Vagina (tissue), 2 donors: ENCODE measurements at regions not wholly inside any gene's neighbourhood (a gene's known extent, or its start where the extent isn't known, plus 50 kb on each side); places are given as distances from the start of the nearest gene placed in this dataset.

Experiments
- DNase-seq, 2 donors: peaks; one replicate each; pipeline ENCODE4 v3.0.0-alpha.2; 2017; ENCODE audit errors: extremely low spot score in 2 of 2
- H3K27ac ChIP-seq: fragments of 200-600 bp; sonication (generic); one replicate; pipeline ENCODE4 v1.5.1; 2019
- H3K27me3 ChIP-seq: fragments of 200-600 bp; sonication (generic); one replicate; pipeline ENCODE4 v1.5.1; 2019
- H3K36me3 ChIP-seq, 2 donors: fragments of 200-600 bp; sonication (generic); one replicate each; pipeline ENCODE4 v1.5.1; 2017 to 2019
- H3K4me1 ChIP-seq: fragments of 200-600 bp; sonication (generic); one replicate; pipeline ENCODE4 v1.5.1; 2019
- H3K4me3 ChIP-seq, 2 donors: fragments of 200-600 bp; sonication (generic); 1 replicate in 1 of 2; 2 replicates in 1 of 2; pipeline ENCODE4 v1.5.1; 2016 to 2019
- H3K9me3 ChIP-seq: fragments of 200-600 bp; sonication (generic); one replicate; pipeline ENCODE4 v1.5.1; 2019
- POLR2A ChIP-seq, 2 donors: fragments of 450-650 bp; IDR thresholded peaks; one replicate each; pipeline ENCODE4 v1.6.1; 2017; ENCODE audit warnings: antibody characterized with exemption in 2 of 2, mild to moderate bottlenecking in 2 of 2, moderate library complexity in 2 of 2
- POLR2AphosphoS5 ChIP-seq, 2 donors: sonication (generic); formaldehyde crosslinking; IDR thresholded peaks; one replicate each; pipeline ENCODE4 v1.9.0; 2017; ENCODE audit warnings: antibody characterized with exemption in 2 of 2, mild to moderate bottlenecking in 2 of 2, low read depth in 1 of 2; ENCODE audit not compliant: insufficient read depth in 1 of 2
- intact Hi-C: fragments of 100-400 bp; cut with DNase I; formaldehyde crosslinking; loops from one replicate; pipeline ENCODE4 v1.15.1; 2023
- TF ChIP-seq, protein P1 (sequence below), 3 experiments: fragments of 450-650 bp in 2 of 3; fragments of 200-600 bp in 1 of 3; sonication (generic) in 1 of 3; IDR thresholded peaks; one replicate each; pipeline ENCODE4 v1.5.1; 2017 to 2019; ENCODE audit warnings: antibody characterized with exemption in 3 of 3, mild to moderate bottlenecking in 2 of 3, moderate library complexity in 2 of 3

DNA sequence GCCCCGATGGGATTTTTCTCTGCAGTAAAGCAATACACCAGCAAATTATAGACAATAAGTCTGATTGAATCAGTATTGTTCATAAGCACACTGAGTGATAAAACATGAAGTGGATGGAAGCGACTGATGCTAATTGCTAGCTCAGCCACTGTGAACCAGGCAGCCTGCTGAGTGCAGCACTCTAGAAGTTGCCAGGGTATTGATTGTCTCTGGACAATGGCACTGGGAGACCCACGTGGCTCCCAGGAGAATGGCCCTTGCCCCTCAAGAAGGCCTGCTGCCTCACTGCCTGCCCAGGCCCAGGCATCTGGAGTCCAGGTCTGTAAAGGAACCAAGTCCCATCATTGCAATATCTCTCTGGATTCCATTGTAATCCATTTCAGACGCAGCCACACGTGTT is 80.4 kb upstream of the TCERG1L start:
- DNase-seq, result no peak
- no peaks in the 10 kb centered on the region for H3K36me3 ChIP-seq
- intact Hi-C loops, result no loop called here
- H3K9me3 ChIP-seq, result no peaks in the 10 kb centered on the region
- no peaks in the 10 kb centered on the region for H3K4me1 ChIP-seq
- H3K27me3 ChIP-seq, result no peaks in the 10 kb centered on the region
- TF ChIP-seq POLR2A (IDR thresholded peaks at IDR 0.05), result no peak
- TF ChIP-seq, protein P1, sequence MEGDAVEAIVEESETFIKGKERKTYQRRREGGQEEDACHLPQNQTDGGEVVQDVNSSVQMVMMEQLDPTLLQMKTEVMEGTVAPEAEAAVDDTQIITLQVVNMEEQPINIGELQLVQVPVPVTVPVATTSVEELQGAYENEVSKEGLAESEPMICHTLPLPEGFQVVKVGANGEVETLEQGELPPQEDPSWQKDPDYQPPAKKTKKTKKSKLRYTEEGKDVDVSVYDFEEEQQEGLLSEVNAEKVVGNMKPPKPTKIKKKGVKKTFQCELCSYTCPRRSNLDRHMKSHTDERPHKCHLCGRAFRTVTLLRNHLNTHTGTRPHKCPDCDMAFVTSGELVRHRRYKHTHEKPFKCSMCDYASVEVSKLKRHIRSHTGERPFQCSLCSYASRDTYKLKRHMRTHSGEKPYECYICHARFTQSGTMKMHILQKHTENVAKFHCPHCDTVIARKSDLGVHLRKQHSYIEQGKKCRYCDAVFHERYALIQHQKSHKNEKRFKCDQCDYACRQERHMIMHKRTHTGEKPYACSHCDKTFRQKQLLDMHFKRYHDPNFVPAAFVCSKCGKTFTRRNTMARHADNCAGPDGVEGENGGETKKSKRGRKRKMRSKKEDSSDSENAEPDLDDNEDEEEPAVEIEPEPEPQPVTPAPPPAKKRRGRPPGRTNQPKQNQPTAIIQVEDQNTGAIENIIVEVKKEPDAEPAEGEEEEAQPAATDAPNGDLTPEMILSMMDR (IDR thresholded peaks at IDR 0.05), result no peak
- TF ChIP-seq POLR2AphosphoS5 (IDR thresholded peaks at IDR 0.05; ENCODE audit: insufficient read depth in 1 of 2, low read depth in 1 of 2), result no peak
- H3K27ac ChIP-seq, result no peak overlapping the region
- H3K4me3 ChIP-seq, result no peak overlapping the region

DNA sequence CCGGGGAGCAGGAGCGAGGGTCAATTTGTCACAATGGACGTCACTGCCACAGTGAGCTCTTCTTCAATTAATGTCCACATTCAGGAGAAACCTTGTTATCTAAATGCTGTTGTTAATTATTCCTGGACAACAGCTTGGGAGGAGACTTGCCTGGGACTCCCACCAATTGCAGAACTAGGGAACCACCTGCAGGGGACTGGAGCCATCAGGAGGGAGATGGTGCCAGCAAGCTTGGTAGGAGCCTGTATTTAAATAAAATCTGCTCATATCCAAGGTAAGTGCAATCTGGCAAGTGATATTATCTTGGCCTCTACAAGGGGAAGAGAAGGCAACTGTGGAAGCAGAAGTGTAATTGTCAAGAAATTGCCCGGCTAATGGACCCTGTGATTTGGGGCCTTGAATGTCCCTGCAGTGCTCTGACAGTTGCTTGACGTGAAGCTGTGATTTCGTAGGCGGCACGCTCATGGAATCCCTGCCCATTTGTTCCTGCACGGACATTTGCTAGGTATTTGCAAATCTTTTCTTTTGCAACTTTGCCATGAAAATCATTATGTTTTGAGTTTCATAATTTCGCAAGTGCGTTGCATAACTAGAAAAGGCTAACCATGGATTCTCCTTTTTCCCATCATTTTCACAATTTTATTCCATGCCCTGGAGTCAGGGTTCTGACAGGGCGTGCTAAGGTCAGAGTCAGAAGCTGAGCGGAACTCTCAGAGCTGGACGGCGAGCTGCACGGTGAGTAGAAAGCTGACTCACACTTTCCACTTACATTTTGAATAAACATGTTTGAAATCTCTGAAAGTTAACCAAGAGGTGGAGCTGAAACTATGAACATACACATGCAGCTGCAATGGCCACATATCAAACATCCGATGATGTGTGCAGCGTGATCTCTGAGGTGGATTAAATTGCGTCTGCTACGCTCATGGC is 84.9 kb upstream of the TCERG1L start:
- Histone ChIP-seq H3K4me1 (no peaks in the 10 kb centered on the region), H3K4me3 (no peak overlapping the region), H3K27ac (no peak overlapping the region), H3K36me3 (no peaks in the 10 kb centered on the region), H3K27me3 (no peaks in the 10 kb centered on the region), H3K9me3 (no peaks in the 10 kb centered on the region)
- intact Hi-C loops, result no loop called here
- no peak for DNase-seq
- no peak for TF ChIP-seq POLR2AphosphoS5 (IDR thresholded peaks at IDR 0.05; ENCODE audit: insufficient read depth in 1 of 2, low read depth in 1 of 2)
- no peak for TF ChIP-seq POLR2A (IDR thresholded peaks at IDR 0.05)
- TF ChIP-seq, protein P1 (IDR thresholded peaks at IDR 0.05), result no peak

DNA sequence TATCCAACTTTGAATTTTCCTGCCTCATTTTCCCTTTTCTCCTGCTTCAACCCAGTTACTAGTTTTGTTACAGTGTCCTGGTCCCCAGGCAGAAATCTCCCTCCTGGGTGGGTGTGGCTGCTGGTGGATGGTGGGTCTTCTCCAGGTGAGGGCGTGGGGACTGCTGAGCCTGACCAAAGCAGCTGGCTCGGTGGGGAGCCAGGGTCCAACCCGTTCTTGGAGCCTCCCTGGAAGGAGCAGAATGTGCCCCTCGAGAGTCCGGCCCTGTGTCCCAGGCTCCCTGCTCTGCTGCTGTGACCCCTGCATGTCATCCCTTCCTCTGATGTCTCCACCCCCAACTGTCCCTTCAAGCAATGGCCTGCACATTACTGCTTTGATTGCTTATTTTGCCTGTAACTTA is 86.6 kb upstream of the TCERG1L start:
- Histone ChIP-seq H3K27me3 (no peaks in the 10 kb centered on the region), H3K9me3 (no peaks in the 10 kb centered on the region), H3K4me3 (no peak overlapping the region), H3K27ac (no peak overlapping the region), H3K36me3 (no peaks in the 10 kb centered on the region), H3K4me1 (no peaks in the 10 kb centered on the region)
- intact Hi-C loops, result no loop called here
- no peak for TF ChIP-seq POLR2AphosphoS5 (IDR thresholded peaks at IDR 0.05; ENCODE audit: insufficient read depth in 1 of 2, low read depth in 1 of 2)
- no peak for TF ChIP-seq POLR2A (IDR thresholded peaks at IDR 0.05)
- TF ChIP-seq, protein P1 (IDR thresholded peaks at IDR 0.05), result no peak
- DNase-seq, result no peak

DNA sequence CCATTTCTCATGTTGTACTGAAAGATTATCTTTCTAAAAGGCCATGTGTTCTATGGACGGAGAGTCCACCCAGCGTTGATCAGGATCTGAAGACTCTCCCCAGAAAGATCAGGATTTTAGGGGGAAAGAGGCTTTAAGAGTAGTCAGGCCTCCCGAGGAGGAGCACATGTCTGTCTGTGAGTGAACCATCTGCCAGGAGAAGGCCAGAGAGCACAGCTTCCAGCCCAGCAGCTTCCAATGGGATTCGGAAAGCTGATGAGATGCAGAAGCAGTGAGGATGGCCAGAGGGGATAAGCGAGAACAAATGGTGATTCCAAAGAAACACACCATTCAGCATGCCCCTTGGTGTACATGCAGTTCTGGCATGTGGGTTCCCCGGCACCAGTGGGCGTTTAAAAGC is 88.5 kb upstream of the TCERG1L start:
- Histone ChIP-seq H3K27me3 (no peaks in the 10 kb centered on the region), H3K4me1 (no peaks in the 10 kb centered on the region), H3K27ac (no peak overlapping the region), H3K4me3 (no peak overlapping the region), H3K36me3 (no peaks in the 10 kb centered on the region), H3K9me3 (no peaks in the 10 kb centered on the region)
- no peak for DNase-seq
- intact Hi-C loops, result no loop called here
- TF ChIP-seq POLR2AphosphoS5 (IDR thresholded peaks at IDR 0.05; ENCODE audit: insufficient read depth in 1 of 2, low read depth in 1 of 2), result no peak
- TF ChIP-seq, protein P1 (IDR thresholded peaks at IDR 0.05), result no peak
- no peak for TF ChIP-seq POLR2A (IDR thresholded peaks at IDR 0.05)

DNA sequence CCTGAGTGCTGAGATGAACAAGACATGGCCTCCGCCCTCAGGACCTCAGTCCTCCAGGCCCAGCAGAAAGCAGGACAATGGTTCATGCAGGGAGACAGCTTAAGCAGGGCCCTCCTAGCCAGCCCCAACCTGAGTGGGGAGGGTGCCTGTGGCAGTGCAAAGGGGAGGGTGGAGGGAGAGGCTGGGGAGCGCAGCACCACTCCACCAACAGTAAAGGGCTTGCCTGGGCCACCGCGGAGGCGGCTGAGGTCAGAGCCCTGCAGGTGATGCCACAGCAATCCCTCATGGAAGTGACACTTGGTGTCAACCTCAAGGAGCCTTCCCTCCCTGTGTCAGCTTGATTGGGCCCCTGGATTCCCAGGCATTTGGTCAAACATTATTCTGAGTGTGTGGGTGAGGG is 89.0 kb upstream of the TCERG1L start:
- intact Hi-C loops, result no loop called here
- TF ChIP-seq POLR2A (IDR thresholded peaks at IDR 0.05) (no peak), POLR2AphosphoS5 (IDR thresholded peaks at IDR 0.05; ENCODE audit: insufficient read depth in 1 of 2, low read depth in 1 of 2) (no peak)
- TF ChIP-seq, protein P1 (IDR thresholded peaks at IDR 0.05), result no peak
- no peaks in the 10 kb centered on the region for H3K36me3 ChIP-seq
- no peak overlapping the region for H3K27ac ChIP-seq
- H3K4me3 ChIP-seq, result no peak overlapping the region
- no peaks in the 10 kb centered on the region for H3K4me1 ChIP-seq
- H3K9me3 ChIP-seq, result no peaks in the 10 kb centered on the region
- DNase-seq, result no peak
- no peaks in the 10 kb centered on the region for H3K27me3 ChIP-seq
